HepG2 (cell line): ENCODE measurements at regions not wholly inside any gene's neighbourhood (a gene's known extent, or its start where the extent isn't known, plus 50 kb on each side); places are given as distances from the start of the nearest gene placed in this dataset.

Experiments used
- BRCA1 ChIP-seq: sonication (generic); formaldehyde crosslinking; IDR thresholded peaks from 2 replicates; pipeline ENCODE4 v1.4.0; 2020; ENCODE audit warnings: missing genetic modification reagents
- FOXC1 ChIP-seq: sonication (generic); formaldehyde crosslinking; IDR thresholded peaks from 2 replicates; pipeline ENCODE4 v1.8.0; 2022; ENCODE audit warnings: mild to moderate bottlenecking, missing genetic modification reagents, borderline replicate concordance
- GABPB1 ChIP-seq: IDR thresholded peaks from 2 replicates; pipeline ENCODE4 v1.6.1; 2016; ENCODE audit warnings: mild to moderate bottlenecking, missing genetic modification reagents, moderate library complexity, missing compliant biosample characterization
- KDM6A ChIP-seq: IDR thresholded peaks from 2 replicates; pipeline ENCODE4 v1.6.1; 2016; ENCODE audit warnings: low read depth
- MAF1 ChIP-seq: sonication (generic); formaldehyde crosslinking; IDR thresholded peaks from 2 replicates; pipeline ENCODE4 v1.5.0; 2020; ENCODE audit warnings: missing genetic modification reagents, borderline replicate concordance
- NFIC ChIP-seq: IDR thresholded peaks from 2 replicates; pipeline ENCODE4 v1.6.1; 2012; ENCODE audit warnings: mild to moderate bottlenecking, low read length, inconsistent platforms
- NFKBIZ ChIP-seq: IDR thresholded peaks from 2 replicates; pipeline ENCODE4 v1.6.1; 2018; ENCODE audit warnings: missing genetic modification reagents, missing compliant biosample characterization
- PTBP1 ChIP-seq: fragments of 200-400 bp; formaldehyde crosslinking; IDR thresholded peaks from 2 replicates; pipeline ENCODE4 v1.6.1; 2018; ENCODE audit warnings: low read length, low read depth; ENCODE audit not compliant: poor library complexity, severe bottlenecking
- SMYD3 ChIP-seq: sonication (generic); formaldehyde crosslinking; IDR thresholded peaks from 2 replicates; pipeline ENCODE4 v1.8.1; 2023; ENCODE audit warnings: mild to moderate bottlenecking, missing genetic modification reagents
- SP5 ChIP-seq: IDR thresholded peaks from 2 replicates; pipeline ENCODE4 v1.6.1; 2016; ENCODE audit warnings: low read depth, borderline replicate concordance
- TCF12 ChIP-seq, 2 experiments: fragments of 450-650 bp in 1 of 2; sonication (generic) in 1 of 2; formaldehyde crosslinking in 1 of 2; IDR thresholded peaks; 2 replicates each; pipeline versions ENCODE4 v1.6.1 to v1.8.0; 2017 to 2022; ENCODE audit warnings: antibody characterized with exemption in 1 of 2, mild to moderate bottlenecking in 1 of 2, missing genetic modification reagents in 1 of 2, moderate library complexity in 1 of 2
- TEAD3 ChIP-seq: optimal IDR thresholded peaks from 2 replicates; pipeline ENCODE3; 2016; ENCODE audit warnings: borderline replicate concordance
- THAP11 ChIP-seq: IDR thresholded peaks from 2 replicates; pipeline ENCODE4 v1.6.1; 2016; ENCODE audit warnings: missing biosample characterization, missing genetic modification reagents
- XRCC5 ChIP-seq: fragments of 200-400 bp; formaldehyde crosslinking; optimal IDR thresholded peaks from 2 replicates; pipeline ENCODE3; 2017; ENCODE audit warnings: mild to moderate bottlenecking, low read length
- ZFP82 ChIP-seq: sonication (generic); formaldehyde crosslinking; IDR thresholded peaks from 2 replicates; pipeline ENCODE4 v1.5.1; 2020; ENCODE audit warnings: mild to moderate bottlenecking, missing genetic modification reagents, borderline replicate concordance
- ZNF12 ChIP-seq: sonication (generic); formaldehyde crosslinking; IDR thresholded peaks from 2 replicates; pipeline ENCODE4 v1.5.0; 2020; ENCODE audit warnings: missing genetic modification reagents
- ZNF292 ChIP-seq: sonication (generic); formaldehyde crosslinking; IDR thresholded peaks from 2 replicates; pipeline ENCODE4 v1.8.1; 2022; ENCODE audit warnings: mild to moderate bottlenecking, low read depth, missing genetic modification reagents, borderline replicate concordance
- ZNF331 ChIP-seq: sonication (generic); formaldehyde crosslinking; IDR thresholded peaks from 2 replicates; pipeline ENCODE4 v1.4.0; 2020; ENCODE audit warnings: missing genetic modification reagents
- ZNF383 ChIP-seq: sonication (generic); formaldehyde crosslinking; IDR thresholded peaks from 2 replicates; pipeline ENCODE4 v1.4.0; 2020; ENCODE audit warnings: missing genetic modification reagents, mild to moderate bottlenecking, borderline replicate concordance
- ZNF431 ChIP-seq: sonication (generic); formaldehyde crosslinking; IDR thresholded peaks from 2 replicates; pipeline ENCODE4 v1.9.0; 2022; ENCODE audit warnings: missing genetic modification reagents, low read depth, mild to moderate bottlenecking, borderline replicate concordance
- ZNF44 ChIP-seq: sonication (generic); formaldehyde crosslinking; IDR thresholded peaks from 2 replicates; pipeline ENCODE4 v1.5.1; 2020; ENCODE audit warnings: mild to moderate bottlenecking, missing genetic modification reagents
- ZNF563 ChIP-seq: sonication (generic); formaldehyde crosslinking; IDR thresholded peaks from 2 replicates; pipeline ENCODE4 v1.8.0; 2022; ENCODE audit warnings: mild to moderate bottlenecking, moderate library complexity, missing genetic modification reagents
- ZNF567 ChIP-seq: sonication (generic); formaldehyde crosslinking; IDR thresholded peaks from 2 replicates; pipeline ENCODE4 v1.8.1; 2023; ENCODE audit warnings: mild to moderate bottlenecking, missing genetic modification reagents, borderline replicate concordance
- ZNF879 ChIP-seq: sonication (generic); formaldehyde crosslinking; IDR thresholded peaks from 2 replicates; pipeline ENCODE4 v1.8.1; 2023; ENCODE audit warnings: missing genetic modification reagents
- TF ChIP-seq, protein P1 (sequence below): sonication (generic); formaldehyde crosslinking; conservative IDR thresholded peaks from 2 replicates; pipeline ENCODE4 v1.8.1; 2023; ENCODE audit warnings: missing genetic modification reagents
- TF ChIP-seq, protein P2 (sequence below): sonication (generic); formaldehyde crosslinking; IDR thresholded peaks from 2 replicates; pipeline ENCODE4 v1.8.0; 2022; ENCODE audit warnings: low read depth, missing genetic modification reagents

DNA sequence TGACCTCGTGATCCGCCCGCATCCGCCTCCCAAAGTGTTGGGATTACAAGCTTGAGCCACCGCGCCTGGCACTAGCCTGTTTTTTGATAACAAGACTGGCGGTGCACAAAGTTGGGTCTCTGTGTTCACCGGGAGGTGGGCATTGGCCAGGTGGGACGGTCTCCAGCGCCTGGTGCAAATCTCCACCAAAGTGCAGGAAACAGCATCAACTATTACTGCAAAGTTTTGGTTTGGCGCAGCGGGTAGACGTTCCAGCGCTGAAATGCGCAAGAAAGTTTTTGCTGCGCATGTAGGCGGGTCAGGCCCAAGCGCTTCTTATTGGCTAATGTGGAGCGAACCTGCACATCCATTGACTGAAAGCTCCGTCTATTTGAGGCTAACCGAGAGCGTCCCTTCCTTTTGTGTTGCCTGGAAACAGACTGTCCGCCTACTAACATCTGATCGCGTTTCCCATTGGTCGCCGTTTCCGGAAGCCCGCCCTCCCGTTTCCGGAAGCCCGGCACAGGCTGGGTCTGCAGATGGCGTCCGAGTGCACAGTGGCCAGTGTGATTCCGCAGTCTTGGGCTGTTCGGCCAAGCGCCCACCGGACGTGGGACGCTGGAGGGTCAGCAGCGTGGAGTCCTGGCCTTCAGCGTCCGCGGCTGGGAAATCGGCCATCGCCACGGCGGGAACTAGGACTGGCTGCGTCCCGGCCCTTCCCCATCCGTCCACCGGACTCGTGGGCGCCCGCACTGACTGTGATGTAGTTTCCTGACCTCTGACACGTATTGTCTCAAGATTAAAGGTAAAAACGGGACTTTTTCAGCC lies 53.3 kb upstream of the ZNF527 start (continued):
- TF ChIP-seq ZFP82 (CRISPR knock-in tag) (0 out of 2 replicates have a peak, but pooled peaks have one; percentile 57), MAF1 (no peak), ZNF292 (CRISPR knock-in tag) (peak; percentile 35), NFIC (no peak), KDM6A (no peak), THAP11 (CRISPR knock-in tag) (peak; percentile 93), PTBP1 (peak; percentile 78), ZNF563 (CRISPR knock-in tag) (no peak), ZNF44 (no peak), ZNF431 (no peak), SP5 (CRISPR knock-in tag) (no peak), GABPB1 (CRISPR knock-in tag) (peak; percentile 99), NFKBIZ (CRISPR knock-in tag) (no peak), SMYD3 (CRISPR knock-in tag) (no peak), ZNF567 (no peak), BRCA1 (CRISPR knock-in tag) (no peak), TCF12 (IDR thresholded peaks at IDR 0.05) (no peak), TCF12 (CRISPR knock-in tag; IDR thresholded peaks at IDR 0.05) (no peak), ZNF12 (CRISPR knock-in tag) (peak; percentile 64), TEAD3 (CRISPR knock-in tag) (peak; percentile 34), FOXC1 (CRISPR knock-in tag) (no peak; the same call in 1 of the 2 replicates), ZNF383 (CRISPR knock-in tag) (no peak), ZNF331 (no peak; the same call in 1 of the 2 replicates), XRCC5 (peak; percentile 63), ZNF879 (no peak)
- TF ChIP-seq, protein P1, sequence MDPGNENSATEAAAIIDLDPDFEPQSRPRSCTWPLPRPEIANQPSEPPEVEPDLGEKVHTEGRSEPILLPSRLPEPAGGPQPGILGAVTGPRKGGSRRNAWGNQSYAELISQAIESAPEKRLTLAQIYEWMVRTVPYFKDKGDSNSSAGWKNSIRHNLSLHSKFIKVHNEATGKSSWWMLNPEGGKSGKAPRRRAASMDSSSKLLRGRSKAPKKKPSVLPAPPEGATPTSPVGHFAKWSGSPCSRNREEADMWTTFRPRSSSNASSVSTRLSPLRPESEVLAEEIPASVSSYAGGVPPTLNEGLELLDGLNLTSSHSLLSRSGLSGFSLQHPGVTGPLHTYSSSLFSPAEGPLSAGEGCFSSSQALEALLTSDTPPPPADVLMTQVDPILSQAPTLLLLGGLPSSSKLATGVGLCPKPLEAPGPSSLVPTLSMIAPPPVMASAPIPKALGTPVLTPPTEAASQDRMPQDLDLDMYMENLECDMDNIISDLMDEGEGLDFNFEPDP (CRISPR knock-in tag): no peak
- TF ChIP-seq, protein P2, sequence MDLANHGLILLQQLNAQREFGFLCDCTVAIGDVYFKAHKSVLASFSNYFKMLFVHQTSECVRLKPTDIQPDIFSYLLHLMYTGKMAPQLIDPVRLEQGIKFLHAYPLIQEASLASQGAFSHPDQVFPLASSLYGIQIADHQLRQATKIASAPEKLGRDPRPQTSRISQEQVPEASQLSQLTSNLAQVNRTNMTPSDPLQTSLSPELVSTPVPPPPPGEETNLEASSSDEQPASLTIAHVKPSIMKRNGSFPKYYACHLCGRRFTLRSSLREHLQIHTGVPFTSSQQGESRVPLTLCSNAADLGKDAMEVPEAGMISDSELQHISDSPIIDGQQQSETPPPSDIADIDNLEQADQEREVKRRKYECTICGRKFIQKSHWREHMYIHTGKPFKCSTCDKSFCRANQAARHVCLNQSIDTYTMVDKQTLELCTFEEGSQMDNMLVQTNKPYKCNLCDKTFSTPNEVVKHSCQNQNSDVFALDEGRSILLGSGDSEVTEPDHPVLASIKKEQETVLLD: no peak
